SK-N-MC (cell line): ENCODE measurements at regions not wholly inside any gene's neighbourhood (a gene's known extent, or its start where the extent isn't known, plus 50 kb on each side); places are given as distances from the start of the nearest gene placed in this dataset.

Source experiments
- EZH2 ChIP-seq: fragments of 200-600 bp; sonication (generic); IDR thresholded peaks from one replicate; pipeline ENCODE4 v1.6.1; 2017; ENCODE audit warnings: antibody characterized with exemption
- POLR2AphosphoS5 ChIP-seq: IDR thresholded peaks from 2 replicates; pipeline ENCODE4 v1.6.1; 2012; ENCODE audit warnings: mild to moderate bottlenecking, low read depth, low read length, borderline replicate concordance

- TF ChIP-seq EZH2 (no peak), POLR2AphosphoS5 (no peak)
These were observed 140.1 kb downstream of the BTBD3 start for GRCh38 chr20:12057778-12058177.
